ENCODE measurements at regions not wholly inside any gene's neighbourhood (a gene's known extent, or its start where the extent isn't known, plus 50 kb on each side); places are given as distances from the start of the nearest gene placed in this dataset.

- TF ChIP-seq CTCF (IDR thresholded peaks at IDR 0.05; ENCODE audit: low read depth, low read length) = no peak
- no peak overlapping the region for H3K4me3 ChIP-seq (ENCODE audit: low read depth, low read length)
These were observed 386.6 kb upstream of the THRB start for GRCh38 chr3:24881239-24881638.

- TF ChIP-seq CTCF (IDR thresholded peaks at IDR 0.05; ENCODE audit: low read depth, low read length) = no peak
- no peak overlapping the region for H3K4me3 ChIP-seq (ENCODE audit: low read depth, low read length)
These were observed 391.9 kb upstream of the THRB start for GRCh38 chr3:24886501-24886900.

GRCh38 chr3:24890012-24890411 lies 395.4 kb upstream of the THRB start:
- no peak for TF ChIP-seq CTCF (IDR thresholded peaks at IDR 0.05; ENCODE audit: low read depth, low read length)
- H3K4me3 ChIP-seq (ENCODE audit: low read depth, low read length) = no peak overlapping the region

GRCh38 chr3:24899373-24899772 lies 404.7 kb upstream of the THRB start:
- no peak overlapping the region for H3K4me3 ChIP-seq (ENCODE audit: low read depth, low read length)

GRCh38 chr3:24899901-24900603 lies 405.4 kb upstream of the THRB start:
- TF ChIP-seq CTCF (IDR thresholded peaks at IDR 0.05; ENCODE audit: low read depth, low read length) = no peak
- no peak overlapping the region for H3K4me3 ChIP-seq (ENCODE audit: low read depth, low read length)

More at GRCh38 chr3:24899373-24899772, 404.7 kb upstream of the THRB start:
- no peak for TF ChIP-seq CTCF (IDR thresholded peaks at IDR 0.05; ENCODE audit: low read depth, low read length)

- H3K4me3 ChIP-seq (ENCODE audit: low read depth, low read length) = no peak overlapping the region
- TF ChIP-seq CTCF (IDR thresholded peaks at IDR 0.05; ENCODE audit: low read depth, low read length) = no peak
These were observed 410.6 kb upstream of the THRB start for GRCh38 chr3:24905266-24905665.

GRCh38 chr3:24907106-24907505 lies 412.5 kb upstream of the THRB start:
- H3K4me3 ChIP-seq (ENCODE audit: low read depth, low read length) = no peak overlapping the region
- no peak for TF ChIP-seq CTCF (IDR thresholded peaks at IDR 0.05; ENCODE audit: low read depth, low read length)

All from WI38 (cell line).